IMR-90 (cell line): ENCODE measurements at regions not wholly inside any gene's neighbourhood (a gene's known extent, or its start where the extent isn't known, plus 50 kb on each side); places are given as distances from the start of the nearest gene placed in this dataset.

Experiments
- ATAC-seq: fragments of 200-7000 bp; cut with Tn5 transposase; 2 replicates; pipeline ENCODE4 v1.9.1; 2020; ENCODE audit warnings: low read depth, mild to moderate bottlenecking, moderate library complexity
- BruUV-seq: library from RNA; stranded (reverse); fragments of 400-500 nt; replicated peaks from 2 replicates; lab custom pipeline; 2021; lab: Mats Ljungman, UMichigan
- CTCF ChIA-PET: fragments of 300-600 bp; formaldehyde crosslinking; extraction: SDS; loops from one replicate; lab custom pipeline; 2021; ENCODE audit warnings: antibody characterized with exemption; lab: Yijun Ruan, JAX
- POLR2A ChIA-PET: fragments of 300-600 bp; sonication (Branson Sonifier 250); formaldehyde crosslinking; loops from one replicate; lab custom pipeline; 2022; ENCODE audit warnings: antibody characterized with exemption; ENCODE audit not compliant: unreplicated experiment; lab: Charles Lee
- DNase-seq: peaks from one replicate; pipeline ENCODE4 v3.0.0; 2013
- H2AFZ ChIP-seq: replicated peaks from 2 replicates; pipeline ENCODE3; 2013; ENCODE audit warnings: low read length, mild to moderate bottlenecking; ENCODE audit not compliant: poor library complexity
- H2AK5ac ChIP-seq: 2 replicates; pipeline ENCODE4 v1.6.1; 2013; ENCODE audit warnings: low read depth, low read length, inconsistent platforms
- H2AK9ac ChIP-seq: replicated peaks from 2 replicates; pipeline ENCODE3; 2013; ENCODE audit warnings: mild to moderate bottlenecking, low read depth, low read length, moderate library complexity; ENCODE audit not compliant: poor library complexity
- H2BK120ac ChIP-seq: 2 replicates; pipeline ENCODE4 v1.6.1; 2013; ENCODE audit warnings: low read depth, low read length, inconsistent platforms
- H2BK15ac ChIP-seq: 3 replicates; pipeline ENCODE4 v1.6.1; 2013; ENCODE audit warnings: low read depth, low read length, inconsistent platforms
- H2BK20ac ChIP-seq: 2 replicates; pipeline ENCODE4 v1.6.1; 2013; ENCODE audit warnings: low read depth, mild to moderate bottlenecking, inconsistent platforms, low read length, moderate library complexity
- H2BK5ac ChIP-seq: 2 replicates; pipeline ENCODE4 v1.6.1; 2013; ENCODE audit warnings: mild to moderate bottlenecking, low read depth, low read length, inconsistent platforms; ENCODE audit not compliant: poor library complexity, severe bottlenecking
- H3K14ac ChIP-seq: replicated peaks from 2 replicates; pipeline ENCODE4 v1.6.1; 2013; ENCODE audit warnings: low read depth, low read length, inconsistent platforms
- H3K18ac ChIP-seq: 2 replicates; pipeline ENCODE4 v1.6.1; 2013; ENCODE audit warnings: low read depth, low read length, control low read depth
- H3K23ac ChIP-seq: 2 replicates; pipeline ENCODE4 v1.6.1; 2013; ENCODE audit warnings: low read depth, low read length, inconsistent platforms
- H3K27ac ChIP-seq: 2 replicates; pipeline ENCODE4 v1.5.1; 2013; ENCODE audit warnings: mild to moderate bottlenecking, control low read depth, low read length; ENCODE audit not compliant: insufficient read depth
- H3K27me3 ChIP-seq: 2 replicates; pipeline ENCODE4 v1.6.1; 2013; ENCODE audit warnings: low read length; ENCODE audit not compliant: control insufficient read depth, insufficient read depth
- H3K36me3 ChIP-seq: 2 replicates; pipeline ENCODE4 v1.6.1; 2013; ENCODE audit warnings: low read length, mixed read lengths; ENCODE audit not compliant: control insufficient read depth, insufficient read depth
- H3K4ac ChIP-seq: 2 replicates; pipeline ENCODE4 v1.6.1; 2013; ENCODE audit warnings: low read depth, low read length, inconsistent platforms
- H3K4me1 ChIP-seq: 2 replicates; pipeline ENCODE4 v1.6.1; 2013; ENCODE audit warnings: low read length, mixed read lengths; ENCODE audit not compliant: control insufficient read depth, insufficient read depth
- H3K4me2 ChIP-seq: 2 replicates; pipeline ENCODE4 v1.6.1; 2013; ENCODE audit warnings: low read depth, mild to moderate bottlenecking, control low read depth, low read length, moderate library complexity
- H3K4me3 ChIP-seq: 2 replicates; pipeline ENCODE4 v1.5.1; 2013; ENCODE audit warnings: low read depth, mild to moderate bottlenecking, control low read depth, low read length, moderate library complexity; ENCODE audit not compliant: insufficient read depth
- H3K56ac ChIP-seq: 2 replicates; pipeline ENCODE4 v1.6.1; 2013; ENCODE audit warnings: low read length, inconsistent platforms; ENCODE audit not compliant: insufficient read depth; ENCODE audit errors: extremely low read depth
- H3K79me1 ChIP-seq, 2 experiments: 2 replicates each; pipeline ENCODE4 v1.6.1; 2013; ENCODE audit warnings: low read length in 2 of 2, inconsistent platforms in 1 of 2, low read depth in 1 of 2
- H3K9ac ChIP-seq: 2 replicates; pipeline ENCODE4 v1.6.1; 2013; ENCODE audit warnings: low read depth, low read length, control low read depth
- H3K9me1 ChIP-seq: 2 replicates; pipeline ENCODE4 v1.6.1; 2013; ENCODE audit warnings: low read length, inconsistent platforms; ENCODE audit not compliant: insufficient read depth
- H3K9me3 ChIP-seq: 2 replicates; pipeline ENCODE4 v1.6.1; 2013; ENCODE audit warnings: low read length; ENCODE audit not compliant: control insufficient read depth, insufficient read depth
- H4K20me1 ChIP-seq: 2 replicates; pipeline ENCODE4 v1.6.1; 2013; ENCODE audit warnings: low read length, inconsistent platforms; ENCODE audit not compliant: insufficient read depth
- H4K5ac ChIP-seq: 2 replicates; pipeline ENCODE4 v1.6.1; 2013; ENCODE audit warnings: mild to moderate bottlenecking, low read depth, low read length, control low read depth
- H4K8ac ChIP-seq, 2 experiments: 2 replicates each; pipeline ENCODE4 v1.6.1; 2013; ENCODE audit warnings: low read depth in 2 of 2, low read length in 2 of 2, control low read depth in 1 of 2, inconsistent platforms in 1 of 2
- H4K91ac ChIP-seq: 2 replicates; pipeline ENCODE4 v1.6.1; 2013; ENCODE audit warnings: low read depth, low read length, inconsistent platforms; ENCODE audit not compliant: insufficient read depth
- BHLHE40 ChIP-seq: fragments of 150-350 bp; IDR thresholded peaks from 2 replicates; pipeline ENCODE4 v1.6.1; 2016; ENCODE audit warnings: mild to moderate bottlenecking, low read depth, low read length
- CEBPB ChIP-seq: IDR thresholded peaks from 2 replicates; pipeline ENCODE4 v1.6.1; 2012; ENCODE audit warnings: low read depth, low read length, improper control_type of control experiment
- CHD1 ChIP-seq: IDR thresholded peaks from 2 replicates; pipeline ENCODE4 v1.6.1; 2012; ENCODE audit warnings: low read depth, low read length, improper control_type of control experiment
- CTCF ChIP-seq: conservative IDR thresholded peaks from 2 replicates; pipeline ENCODE4 v1.5.1; 2012; ENCODE audit warnings: mild to moderate bottlenecking, low read depth, low read length, improper control_type of control experiment
- ELK1 ChIP-seq: fragments of 150-350 bp; IDR thresholded peaks from 2 replicates; pipeline ENCODE4 v1.6.1; 2016; ENCODE audit warnings: low read depth, mild to moderate bottlenecking, low read length, moderate library complexity, borderline replicate concordance
- FOS ChIP-seq: fragments of 150-350 bp; IDR thresholded peaks from 2 replicates; pipeline ENCODE4 v1.6.1; 2016; ENCODE audit warnings: low read depth, low read length
- MAFK ChIP-seq: IDR thresholded peaks from 2 replicates; pipeline ENCODE4 v1.6.1; 2012; ENCODE audit warnings: low read depth, low read length, improper control_type of control experiment
- MAZ ChIP-seq: IDR thresholded peaks from 2 replicates; pipeline ENCODE4 v1.6.1; 2012; ENCODE audit warnings: low read depth, mild to moderate bottlenecking, low read length, improper control_type of control experiment, moderate library complexity, borderline replicate concordance
- MXI1 ChIP-seq: IDR thresholded peaks from 2 replicates; pipeline ENCODE4 v1.6.1; 2012; ENCODE audit warnings: low read depth, mild to moderate bottlenecking, low read length, moderate library complexity, borderline replicate concordance
- NFE2L2 ChIP-seq: fragments of 150-350 bp; IDR thresholded peaks from 2 replicates; pipeline ENCODE4 v1.6.1; 2016; ENCODE audit warnings: low read depth, mild to moderate bottlenecking, low read length
- POLR2A ChIP-seq: IDR thresholded peaks from 2 replicates; pipeline ENCODE4 v1.6.1; 2012; ENCODE audit warnings: mild to moderate bottlenecking, low read depth, low read length
- RAD21 ChIP-seq: IDR thresholded peaks from 2 replicates; pipeline ENCODE4 v1.6.1; 2012; ENCODE audit warnings: low read length, improper control_type of control experiment
- RCOR1 ChIP-seq: IDR thresholded peaks from 2 replicates; pipeline ENCODE4 v1.6.1; 2012; ENCODE audit warnings: mild to moderate bottlenecking, low read length, improper control_type of control experiment; ENCODE audit not compliant: insufficient replicate concordance
- RFX5 ChIP-seq: IDR thresholded peaks from 2 replicates; pipeline ENCODE4 v1.8.0; 2012; ENCODE audit warnings: low read depth, mild to moderate bottlenecking, low read length, moderate library complexity
- SMC3 ChIP-seq: fragments of 150-350 bp; IDR thresholded peaks from 2 replicates; pipeline ENCODE4 v1.6.1; 2016; ENCODE audit warnings: low read depth, mild to moderate bottlenecking, antibody characterized with exemption, low read length, moderate library complexity
- USF2 ChIP-seq: fragments of 150-350 bp; IDR thresholded peaks from 2 replicates; pipeline ENCODE4 v1.6.1; 2017; ENCODE audit warnings: mild to moderate bottlenecking, antibody characterized with exemption, low read length, low read depth
- dilution Hi-C: fragments of 300-500 bp; cut with HindIII; formaldehyde crosslinking; loops from one replicate; pipeline ENCODE4 v1.14.3; 2018; ENCODE audit warnings: low sequenced_read_pairs; ENCODE audit not compliant: unreplicated experiment
- in situ Hi-C: fragments of 300-500 bp; cut with MboI; formaldehyde crosslinking; loops from 3 replicates; pipeline ENCODE4 v1.14.3; 2019; ENCODE audit warnings: low sequenced_read_pairs, inconsistent platforms, mixed read lengths
- intact Hi-C: fragments of 100-400 bp; cut with micrococcal nuclease; formaldehyde crosslinking; loops from 2 replicates; pipeline ENCODE4 v1.10.0; 2022

- Histone ChIP-seq H4K20me1 (no peaks in the 10 kb centered on the region), H3K4me2 (no peak overlapping the region), H3K4me3 (no peak overlapping the region), H4K5ac (no peak overlapping the region), H3K4ac (no peak overlapping the region), H3K27me3 (no peaks in the 10 kb centered on the region), H2BK15ac (no peak overlapping the region), H3K27ac (no peak overlapping the region), H3K56ac (no peak overlapping the region), H3K36me3 (no peaks in the 10 kb centered on the region), H2BK5ac (no peak overlapping the region), H3K14ac (no peak overlapping the region), H4K8ac (no peak overlapping the region), H2BK120ac (no peak overlapping the region), H3K9me1 (no peaks in the 10 kb centered on the region), H2AK5ac (no peak overlapping the region), H2AFZ (no peak overlapping the region), H3K23ac (no peak overlapping the region), H3K18ac (no peak overlapping the region), H3K79me1 (no peaks in the 10 kb centered on the region), H4K91ac (no peak overlapping the region), H3K9ac (no peak overlapping the region), H2BK20ac (no peak overlapping the region), H3K9me3 (peaks cover 2% of the 10 kb centered on the region; the same call in 1 of the 2 replicates), H2AK9ac (no peak overlapping the region), H3K4me1 (no peaks in the 10 kb centered on the region)
- TF ChIP-seq NFE2L2, result no peak
- TF ChIP-seq MAZ, result no peak
- TF ChIP-seq FOS, result no peak
- TF ChIP-seq CTCF, result no peak
- TF ChIP-seq MXI1, result no peak
- TF ChIP-seq ELK1, result no peak
- no peak for TF ChIP-seq USF2
- TF ChIP-seq CHD1, result no peak
- TF ChIP-seq BHLHE40, result no peak
- TF ChIP-seq RAD21, result no peak
- no peak for TF ChIP-seq RCOR1
- no peak for TF ChIP-seq MAFK
- no peak for TF ChIP-seq POLR2A
- TF ChIP-seq CEBPB, result no peak
- no peak for TF ChIP-seq RFX5
- TF ChIP-seq SMC3, result no peak
- intact Hi-C loops (no loop called here), dilution Hi-C loops (no loop called here), in situ Hi-C loops (no loop called here)
- no TSS peak for BruUV-seq
- CTCF ChIA-PET, result no interaction called here
- ATAC-seq (no peak), DNase-seq (no peak)
- POLR2A ChIA-PET, result no interaction called here
Measured at GRCh38 chr14:83282706-83283105, 1749.1 kb upstream of the SEL1L start.
